Upper lobe of left lung (tissue), 6 donors: ENCODE measurements at regions not wholly inside any gene's neighbourhood (a gene's known extent, or its start where the extent isn't known, plus 50 kb on each side); places are given as distances from the start of the nearest gene placed in this dataset.

Source experiments
- ATAC-seq, 2 donors: fragments of 200-7000 bp; cut with Tn5 transposase; one replicate each; pipeline ENCODE4 v1.9.1; 2022; ENCODE audit warnings: mild to moderate bottlenecking in 2 of 2, moderate library complexity in 2 of 2; ENCODE audit not compliant: low FRiP score in 2 of 2
- DNase-seq, 2 donors: peaks; one replicate each; pipeline ENCODE4 v3.0.0-alpha.2; 2019 to 2020
- H3K27ac ChIP-seq, 4 donors: fragments of 200-600 bp; sonication (generic); one replicate each; pipeline ENCODE4 v1.5.1; 2016 to 2019
- H3K27me3 ChIP-seq, 4 donors: fragments of 200-600 bp; sonication (generic); one replicate each; pipeline ENCODE4 v1.5.1; 2017 to 2019
- H3K36me3 ChIP-seq, 4 donors: fragments of 200-600 bp; sonication (generic); one replicate each; pipeline ENCODE4 v1.5.1; 2016 to 2019
- H3K4me1 ChIP-seq, 4 donors: fragments of 200-600 bp; sonication (generic); one replicate each; pipeline ENCODE4 v1.5.1; 2018 to 2019
- H3K4me3 ChIP-seq, 4 donors: fragments of 200-600 bp; sonication (generic); one replicate each; pipeline ENCODE4 v1.5.1; 2017 to 2019; ENCODE audit warnings: mild to moderate bottlenecking in 2 of 4, moderate library complexity in 1 of 4
- H3K9me3 ChIP-seq, 4 donors: fragments of 200-600 bp; sonication (generic); one replicate each; pipeline ENCODE4 v1.5.1; 2018 to 2019
- EP300 ChIP-seq, 4 donors: sonication (generic); formaldehyde crosslinking; IDR thresholded peaks; one replicate each; pipeline ENCODE4 v1.5.1; 2017; ENCODE audit warnings: antibody characterized with exemption in 4 of 4, control low read depth in 2 of 4
- POLR2A ChIP-seq, 4 donors: fragments of 450-650 bp; IDR thresholded peaks; one replicate each; pipeline ENCODE4 v1.5.1; 2016 to 2017; ENCODE audit warnings: antibody characterized with exemption in 4 of 4, mild to moderate bottlenecking in 2 of 4
- POLR2AphosphoS5 ChIP-seq, 2 donors: sonication (generic); formaldehyde crosslinking; IDR thresholded peaks; one replicate each; pipeline ENCODE4 v1.5.1; 2017; ENCODE audit warnings: antibody characterized with exemption in 2 of 2
- WGBS, 2 donors: methylation state at CpG; one replicate each; pipeline ENCODE4 v1.1.5; 2017 to 2018; 5-methylcytosine and 5-hydroxymethylcytosine counted together
- TF ChIP-seq, protein P1 (sequence below), 6 experiments: fragments of 450-650 bp in 4 of 6; fragments of 200-600 bp in 2 of 6; sonication (generic) in 2 of 6; IDR thresholded peaks; one replicate each; pipeline ENCODE4 v1.5.1; 2016 to 2019; ENCODE audit warnings: antibody characterized with exemption in 6 of 6
- donor health status: DM: no; HTN: no; CAD: no; lungs with moderate emphysema.
- donor health status: DM: no; HTN: yes; CAD: no; lungs with severe emphysema.

DNA sequence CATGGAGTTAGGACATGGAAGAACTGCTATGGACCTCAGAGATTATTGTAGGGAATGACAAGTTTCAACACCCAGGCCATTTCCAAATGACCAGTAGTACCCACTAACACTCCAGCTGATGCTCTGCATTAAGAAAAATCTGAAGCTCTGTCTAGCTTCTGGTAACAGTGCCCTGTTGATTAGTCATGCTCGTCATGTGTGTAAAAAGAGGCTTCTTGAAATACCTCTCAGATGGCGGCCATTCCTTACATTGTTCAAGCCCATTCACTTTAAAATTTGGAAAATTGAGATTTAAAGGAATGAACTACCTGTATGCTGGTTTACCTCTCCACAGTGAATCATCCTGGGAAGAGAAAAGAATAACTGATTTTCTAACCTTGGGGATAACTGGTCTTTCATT, 527.9 kb upstream of the ARGLU1 start:
- no peak for DNase-seq
- 81 to 89% methylated on average over 2 of the region's 2 CpGs for WGBS, 2 donors
- Histone ChIP-seq H3K27me3 (no peaks in the 10 kb centered on the region), H3K4me1 (no peaks in the 10 kb centered on the region), H3K36me3 (no peaks in the 10 kb centered on the region), H3K9me3 (no peaks in the 10 kb centered on the region), H3K27ac (no peak overlapping the region), H3K4me3 (no peak overlapping the region)
- ATAC-seq: no peak
- TF ChIP-seq POLR2AphosphoS5 (IDR thresholded peaks at IDR 0.05) (no peak), EP300 (IDR thresholded peaks at IDR 0.05) (no peak)
- TF ChIP-seq, protein P1, sequence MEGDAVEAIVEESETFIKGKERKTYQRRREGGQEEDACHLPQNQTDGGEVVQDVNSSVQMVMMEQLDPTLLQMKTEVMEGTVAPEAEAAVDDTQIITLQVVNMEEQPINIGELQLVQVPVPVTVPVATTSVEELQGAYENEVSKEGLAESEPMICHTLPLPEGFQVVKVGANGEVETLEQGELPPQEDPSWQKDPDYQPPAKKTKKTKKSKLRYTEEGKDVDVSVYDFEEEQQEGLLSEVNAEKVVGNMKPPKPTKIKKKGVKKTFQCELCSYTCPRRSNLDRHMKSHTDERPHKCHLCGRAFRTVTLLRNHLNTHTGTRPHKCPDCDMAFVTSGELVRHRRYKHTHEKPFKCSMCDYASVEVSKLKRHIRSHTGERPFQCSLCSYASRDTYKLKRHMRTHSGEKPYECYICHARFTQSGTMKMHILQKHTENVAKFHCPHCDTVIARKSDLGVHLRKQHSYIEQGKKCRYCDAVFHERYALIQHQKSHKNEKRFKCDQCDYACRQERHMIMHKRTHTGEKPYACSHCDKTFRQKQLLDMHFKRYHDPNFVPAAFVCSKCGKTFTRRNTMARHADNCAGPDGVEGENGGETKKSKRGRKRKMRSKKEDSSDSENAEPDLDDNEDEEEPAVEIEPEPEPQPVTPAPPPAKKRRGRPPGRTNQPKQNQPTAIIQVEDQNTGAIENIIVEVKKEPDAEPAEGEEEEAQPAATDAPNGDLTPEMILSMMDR (IDR thresholded peaks at IDR 0.05): no peak

DNA sequence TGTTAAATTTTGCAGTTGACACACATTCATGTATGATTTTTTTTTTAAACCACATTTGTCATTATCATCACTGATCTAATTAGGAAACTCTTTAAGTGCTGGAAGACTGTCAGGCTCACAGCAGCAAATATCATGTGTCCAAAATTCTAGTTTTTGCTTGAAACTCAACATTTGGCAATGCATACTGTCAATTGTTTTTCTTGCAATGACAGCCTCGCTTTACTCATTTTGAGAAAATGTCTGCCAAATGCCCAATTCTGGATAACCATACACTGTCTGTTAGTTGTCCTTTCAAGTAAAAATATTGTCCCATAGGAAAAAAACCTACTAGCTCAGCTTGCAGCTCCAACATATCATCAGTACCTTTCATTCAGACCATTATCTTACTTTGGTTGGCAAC, 523.9 kb upstream of the ARGLU1 start:
- no peaks in the 10 kb centered on the region for H3K9me3 ChIP-seq
- no peaks in the 10 kb centered on the region for H3K36me3 ChIP-seq
- WGBS, 2 donors: 79 to 87% methylated on average over 1 of the region's 1 CpG
- TF ChIP-seq POLR2A (IDR thresholded peaks at IDR 0.05) (no peak), EP300 (IDR thresholded peaks at IDR 0.05) (no peak), POLR2AphosphoS5 (IDR thresholded peaks at IDR 0.05) (no peak)
- TF ChIP-seq, protein P1 (IDR thresholded peaks at IDR 0.05): no peak
- H3K27ac ChIP-seq: no peak overlapping the region
- no peak for ATAC-seq
- H3K4me1 ChIP-seq: no peaks in the 10 kb centered on the region
- no peak overlapping the region for H3K4me3 ChIP-seq
- no peak for DNase-seq
- H3K27me3 ChIP-seq: no peaks in the 10 kb centered on the region

DNA sequence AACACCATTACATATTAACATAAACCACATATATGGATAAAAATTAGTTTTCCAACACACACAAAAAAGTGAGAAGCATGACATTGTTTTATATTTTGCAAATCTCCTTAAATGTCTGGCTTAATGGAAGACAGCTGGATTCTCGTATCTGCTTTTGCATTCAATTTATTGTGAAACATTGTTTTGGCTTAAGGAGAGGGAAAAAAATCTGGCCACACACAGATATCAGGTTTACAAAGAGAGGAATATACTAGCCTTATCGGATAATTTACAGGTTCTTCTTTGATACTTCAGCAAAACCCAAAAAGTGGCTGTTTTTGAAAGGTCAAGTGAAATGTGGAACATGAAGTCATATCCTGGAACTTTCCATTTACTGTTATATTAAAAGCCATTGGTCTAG, 523.5 kb upstream of the ARGLU1 start:
- no peaks in the 10 kb centered on the region for H3K4me1 ChIP-seq
- TF ChIP-seq EP300 (IDR thresholded peaks at IDR 0.05): no peak
- TF ChIP-seq POLR2AphosphoS5 (IDR thresholded peaks at IDR 0.05): no peak
- TF ChIP-seq, protein P1 (IDR thresholded peaks at IDR 0.05): no peak
- no peak for TF ChIP-seq POLR2A (IDR thresholded peaks at IDR 0.05)
- no peak overlapping the region for H3K4me3 ChIP-seq
- WGBS, 2 donors: 71 to 88% methylated on average over 2 of the region's 2 CpGs
- H3K9me3 ChIP-seq: no peaks in the 10 kb centered on the region
- DNase-seq (no peak), ATAC-seq (no peak)
- H3K27me3 ChIP-seq: no peaks in the 10 kb centered on the region
- no peaks in the 10 kb centered on the region for H3K36me3 ChIP-seq
- H3K27ac ChIP-seq: no peak overlapping the region

DNA sequence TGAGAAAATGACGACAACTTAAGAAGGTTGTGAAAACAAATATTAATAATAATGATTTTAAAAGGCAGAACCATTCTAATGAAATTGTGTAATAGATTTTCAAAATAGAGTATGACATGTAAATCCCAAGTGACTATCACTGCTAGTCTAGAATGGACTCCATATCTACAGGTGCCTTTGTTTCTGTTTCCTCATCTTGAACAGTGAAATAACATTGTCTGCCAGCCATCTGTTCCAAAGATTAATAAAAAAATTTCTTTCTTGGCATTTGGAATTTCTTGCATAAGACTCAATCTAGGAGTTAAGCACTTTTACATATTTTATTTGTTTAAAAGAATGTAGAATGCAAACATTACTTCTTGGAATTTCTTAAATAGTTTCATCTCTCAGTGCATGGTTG, 520.1 kb upstream of the ARGLU1 start:
- Histone ChIP-seq H3K4me3 (no peak overlapping the region), H3K9me3 (no peaks in the 10 kb centered on the region), H3K27me3 (no peaks in the 10 kb centered on the region), H3K4me1 (no peaks in the 10 kb centered on the region), H3K27ac (no peak overlapping the region), H3K36me3 (no peaks in the 10 kb centered on the region)
- DNase-seq: no peak
- no peak for TF ChIP-seq POLR2A (IDR thresholded peaks at IDR 0.05)
- no peak for TF ChIP-seq POLR2AphosphoS5 (IDR thresholded peaks at IDR 0.05)
- no peak for TF ChIP-seq EP300 (IDR thresholded peaks at IDR 0.05)
- TF ChIP-seq, protein P1 (IDR thresholded peaks at IDR 0.05): no peak
- WGBS, 2 donors: 54 to 72% methylated on average over 1 of the region's 1 CpG
- ATAC-seq: no peak

DNA sequence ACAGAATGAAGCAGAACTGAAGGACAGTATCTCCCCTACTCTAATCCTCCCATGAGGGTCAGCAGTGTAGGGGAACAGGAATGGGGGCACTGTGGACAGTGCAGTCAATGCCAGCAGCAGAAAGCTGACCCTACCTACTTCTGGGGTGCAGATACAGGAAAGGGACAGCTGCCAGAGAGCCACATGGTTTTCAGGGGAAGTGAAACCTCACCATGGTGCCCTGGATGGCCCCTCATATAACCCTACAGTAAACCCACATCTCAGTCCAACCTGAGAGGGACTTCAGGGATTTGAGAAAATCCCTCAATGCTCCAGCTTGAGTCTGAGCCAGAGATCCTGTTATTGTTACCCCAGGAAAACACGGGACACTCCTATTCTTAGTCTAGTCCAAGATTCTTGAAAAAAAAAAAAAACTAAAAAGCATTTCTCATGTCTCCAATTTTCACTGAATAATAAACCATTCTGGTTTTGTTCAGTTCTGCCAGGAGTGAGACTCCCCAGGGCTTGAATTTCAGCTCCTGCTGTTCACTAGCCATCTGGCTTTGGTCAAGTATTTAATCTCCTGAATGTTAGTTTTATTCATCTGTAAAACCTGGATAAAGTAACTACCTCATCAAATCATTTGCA, 511.6 kb upstream of the ARGLU1 start:
- Histone ChIP-seq H3K36me3 (no peaks in the 10 kb centered on the region), H3K27me3 (no peaks in the 10 kb centered on the region), H3K27ac (no peak overlapping the region), H3K4me3 (no peak overlapping the region), H3K9me3 (no peaks in the 10 kb centered on the region), H3K4me1 (no peaks in the 10 kb centered on the region)
- WGBS, 2 donors: 35 to 60% methylated on average over 1 of the region's 1 CpG
- peak in 1 of 2 donors; percentile 14 for ATAC-seq
- DNase-seq: no peak
- TF ChIP-seq POLR2AphosphoS5 (IDR thresholded peaks at IDR 0.05): no peak
- TF ChIP-seq POLR2A (IDR thresholded peaks at IDR 0.05): no peak
- TF ChIP-seq EP300 (IDR thresholded peaks at IDR 0.05): no peak
- TF ChIP-seq, protein P1 (IDR thresholded peaks at IDR 0.05): no peak
